DOHH2 (cell line): ENCODE measurements at regions not wholly inside any gene's neighbourhood (a gene's known extent, or its start where the extent isn't known, plus 50 kb on each side); places are given as distances from the start of the nearest gene placed in this dataset.

Experiments used
- H3F3A ChIP-seq: fragments of 200-600 bp; sonication (generic), shearing (Covaris generic); 2 replicates; pipeline ENCODE4 v1.6.0; 2016; ENCODE audit warnings: antibody characterized with exemption, mild to moderate bottlenecking; ENCODE audit not compliant: control insufficient read depth, insufficient read depth
- H3K27ac ChIP-seq: fragments of 200-600 bp; sonication (generic); 2 replicates; pipeline ENCODE4 v1.5.1; 2014; ENCODE audit warnings: low read depth, mild to moderate bottlenecking, low read length, moderate library complexity
- H3K27me3 ChIP-seq: fragments of 200-600 bp; sonication (generic); 2 replicates; pipeline ENCODE4 v1.6.1; 2014; ENCODE audit warnings: mild to moderate bottlenecking, low read length, mixed read lengths; ENCODE audit not compliant: control insufficient read depth
- H3K36me3 ChIP-seq: fragments of 200-600 bp; sonication (generic); 2 replicates; pipeline ENCODE4 v1.6.1; 2014; ENCODE audit warnings: mild to moderate bottlenecking, low read length, moderate library complexity, mixed read lengths; ENCODE audit not compliant: control insufficient read depth
- H3K4me1 ChIP-seq: fragments of 200-600 bp; sonication (generic); 2 replicates; pipeline ENCODE4 v1.6.1; 2014; ENCODE audit warnings: mild to moderate bottlenecking, low read length, mixed read lengths; ENCODE audit not compliant: control insufficient read depth
- H3K4me2 ChIP-seq: fragments of 200-600 bp; sonication (generic); 2 replicates; pipeline ENCODE4 v1.6.0; 2014; ENCODE audit warnings: mild to moderate bottlenecking, low read length, moderate library complexity
- H3K4me3 ChIP-seq: fragments of 200-600 bp; sonication (generic); 2 replicates; pipeline ENCODE4 v1.5.1; 2014; ENCODE audit warnings: mild to moderate bottlenecking, low read length, mixed read lengths
- H3K79me2 ChIP-seq: fragments of 200-600 bp; sonication (generic); 2 replicates; pipeline ENCODE4 v1.6.1; 2014; ENCODE audit warnings: mild to moderate bottlenecking, low read length, mixed read lengths; ENCODE audit not compliant: control insufficient read depth
- H3K9me2 ChIP-seq: fragments of 200-600 bp; sonication (generic); replicated peaks from 2 replicates; pipeline ENCODE4 v1.6.1; 2014; ENCODE audit warnings: mild to moderate bottlenecking, low read length, mixed read lengths; ENCODE audit not compliant: control insufficient read depth
- H3K9me3 ChIP-seq: fragments of 200-600 bp; sonication (generic); 2 replicates; pipeline ENCODE4 v1.6.1; 2014; ENCODE audit warnings: antibody characterized with exemption, low read length, mixed read lengths; ENCODE audit not compliant: control insufficient read depth, insufficient read depth
- H4K20me1 ChIP-seq: fragments of 200-600 bp; sonication (generic); 2 replicates; pipeline ENCODE4 v1.6.0; 2014; ENCODE audit warnings: low read depth, mild to moderate bottlenecking, antibody characterized with exemption, low read length, moderate library complexity; ENCODE audit not compliant: control insufficient read depth, insufficient read depth
- EZH2phosphoT487 ChIP-seq: fragments of 200-600 bp; sonication (generic); IDR thresholded peaks from 2 replicates; pipeline ENCODE4 v1.6.1; 2017; ENCODE audit warnings: borderline replicate concordance, mild to moderate bottlenecking, antibody characterized with exemption, low read length, moderate library complexity, mixed read lengths
- TF ChIP-seq, protein P1 (sequence below): fragments of 200-600 bp; sonication (generic); IDR thresholded peaks from one replicate; pipeline ENCODE4 v1.5.1; 2014; ENCODE audit warnings: antibody characterized with exemption, mild to moderate bottlenecking, low read depth, low read length; ENCODE audit not compliant: poor library complexity, severe bottlenecking

DNA sequence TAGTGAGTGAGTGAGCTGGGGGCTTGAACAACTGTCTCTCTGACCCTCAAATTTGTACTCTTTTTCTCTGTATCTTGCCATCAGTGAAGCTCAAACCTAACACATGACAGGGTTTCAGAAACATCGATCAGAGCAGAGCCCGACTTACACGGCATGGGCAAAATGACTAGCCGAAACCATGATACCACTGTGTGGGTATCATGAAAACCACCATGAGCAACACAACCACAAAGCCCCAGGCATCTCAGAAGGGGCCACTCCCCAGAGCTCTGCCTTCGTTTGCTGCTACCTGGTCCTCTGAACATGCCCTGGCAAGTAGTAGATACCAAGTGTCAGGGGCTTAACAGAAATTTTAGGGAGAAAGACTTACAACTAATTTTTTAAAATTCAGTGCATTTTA lies 308.5 kb downstream of the WDR11 start:
- H3K27ac ChIP-seq: no peak overlapping the region
- TF ChIP-seq, protein P1, sequence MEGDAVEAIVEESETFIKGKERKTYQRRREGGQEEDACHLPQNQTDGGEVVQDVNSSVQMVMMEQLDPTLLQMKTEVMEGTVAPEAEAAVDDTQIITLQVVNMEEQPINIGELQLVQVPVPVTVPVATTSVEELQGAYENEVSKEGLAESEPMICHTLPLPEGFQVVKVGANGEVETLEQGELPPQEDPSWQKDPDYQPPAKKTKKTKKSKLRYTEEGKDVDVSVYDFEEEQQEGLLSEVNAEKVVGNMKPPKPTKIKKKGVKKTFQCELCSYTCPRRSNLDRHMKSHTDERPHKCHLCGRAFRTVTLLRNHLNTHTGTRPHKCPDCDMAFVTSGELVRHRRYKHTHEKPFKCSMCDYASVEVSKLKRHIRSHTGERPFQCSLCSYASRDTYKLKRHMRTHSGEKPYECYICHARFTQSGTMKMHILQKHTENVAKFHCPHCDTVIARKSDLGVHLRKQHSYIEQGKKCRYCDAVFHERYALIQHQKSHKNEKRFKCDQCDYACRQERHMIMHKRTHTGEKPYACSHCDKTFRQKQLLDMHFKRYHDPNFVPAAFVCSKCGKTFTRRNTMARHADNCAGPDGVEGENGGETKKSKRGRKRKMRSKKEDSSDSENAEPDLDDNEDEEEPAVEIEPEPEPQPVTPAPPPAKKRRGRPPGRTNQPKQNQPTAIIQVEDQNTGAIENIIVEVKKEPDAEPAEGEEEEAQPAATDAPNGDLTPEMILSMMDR: no peak
- TF ChIP-seq EZH2phosphoT487: no peak
- H3K9me3 ChIP-seq: no peaks in the 10 kb centered on the region
- H3K9me2 ChIP-seq: no peaks in the 10 kb centered on the region
- no peak overlapping the region for H3K4me3 ChIP-seq
- no peaks in the 10 kb centered on the region for H3F3A ChIP-seq
- H4K20me1 ChIP-seq: no peaks in the 10 kb centered on the region
- no peak overlapping the region for H3K4me2 ChIP-seq
- H3K36me3 ChIP-seq: no peaks in the 10 kb centered on the region
- H3K27me3 ChIP-seq: no peaks in the 10 kb centered on the region
- no peaks in the 10 kb centered on the region for H3K4me1 ChIP-seq
- H3K79me2 ChIP-seq: no peaks in the 10 kb centered on the region

DNA sequence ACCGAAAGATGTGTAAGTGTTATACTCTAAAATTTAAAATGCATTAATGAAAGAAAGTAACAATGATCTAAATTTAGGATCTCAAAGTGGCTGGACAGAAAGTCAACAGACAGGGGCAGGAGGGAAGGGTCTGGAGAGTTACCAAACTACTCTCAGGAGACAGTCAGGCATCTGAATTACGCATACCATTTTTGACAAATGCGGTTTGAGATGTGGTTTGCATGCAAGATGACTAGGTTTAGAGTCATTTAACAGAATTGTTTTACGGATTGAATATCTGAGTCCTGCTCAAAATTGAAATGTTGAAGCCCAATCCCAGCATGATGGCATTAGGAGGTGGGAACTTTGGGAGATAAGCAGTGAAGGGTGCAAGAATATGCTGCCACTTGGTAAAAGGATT lies 314.1 kb downstream of the WDR11 start:
- TF ChIP-seq, protein P1: no peak
- no peak for TF ChIP-seq EZH2phosphoT487
- H3K36me3 ChIP-seq: no peaks in the 10 kb centered on the region

DNA sequence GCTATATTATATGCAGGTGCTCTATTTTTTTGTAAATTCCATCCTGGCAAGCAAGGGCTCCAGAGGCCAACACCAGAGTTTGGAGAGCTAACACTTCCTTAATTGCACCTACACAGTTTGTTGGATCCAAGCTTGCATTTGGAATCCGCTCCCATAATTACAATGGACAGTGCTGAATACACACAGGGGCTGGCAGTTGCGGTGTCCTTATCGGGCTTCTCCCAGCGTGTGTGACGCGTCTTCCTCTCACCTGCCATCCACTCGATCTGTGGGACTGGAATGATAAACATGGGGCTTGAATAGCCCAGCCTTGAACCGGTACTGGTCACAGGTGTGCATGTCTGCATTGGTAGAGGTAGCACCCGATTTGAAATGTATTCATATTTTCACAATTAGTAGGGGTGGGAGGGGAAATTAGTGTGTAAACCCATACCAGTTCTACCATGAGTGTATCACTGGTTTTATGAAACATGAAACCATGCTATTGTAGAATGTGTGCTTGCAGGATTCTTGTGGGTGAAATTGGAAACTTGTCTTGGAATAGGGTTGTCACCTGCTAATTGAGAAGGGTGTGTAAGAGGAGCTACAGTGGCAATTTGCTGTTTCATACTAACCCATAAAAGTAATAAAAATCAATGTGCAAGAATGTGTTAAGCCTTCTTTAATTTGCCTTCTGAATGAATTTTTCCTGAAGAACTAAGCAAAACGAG lies 316.5 kb downstream of the WDR11 start:
- no peak for TF ChIP-seq EZH2phosphoT487
- TF ChIP-seq, protein P1: no peak
- H3K9me2 ChIP-seq: no peaks in the 10 kb centered on the region
- H3K4me1 ChIP-seq: no peaks in the 10 kb centered on the region
- H3K79me2 ChIP-seq: no peaks in the 10 kb centered on the region
- H3K27me3 ChIP-seq: no peaks in the 10 kb centered on the region
- H3F3A ChIP-seq: no peaks in the 10 kb centered on the region
- no peak overlapping the region for H3K27ac ChIP-seq
- H3K4me2 ChIP-seq: no peak overlapping the region
- H4K20me1 ChIP-seq: no peaks in the 10 kb centered on the region
- H3K9me3 ChIP-seq: no peaks in the 10 kb centered on the region
- H3K4me3 ChIP-seq: no peak overlapping the region
- H3K36me3 ChIP-seq: no peaks in the 10 kb centered on the region

More for the DNA sequence above, 314.1 kb downstream of the WDR11 start:
- Histone ChIP-seq H3K79me2 (no peaks in the 10 kb centered on the region), H3K27ac (no peak overlapping the region), H3K9me2 (no peaks in the 10 kb centered on the region), H3K4me2 (no peak overlapping the region), H3K9me3 (no peaks in the 10 kb centered on the region), H3K4me3 (no peak overlapping the region), H3K27me3 (no peaks in the 10 kb centered on the region), H4K20me1 (no peaks in the 10 kb centered on the region), H3F3A (no peaks in the 10 kb centered on the region), H3K4me1 (no peaks in the 10 kb centered on the region)
